Chondrocyte (in vitro differentiated cells): ENCODE measurements at regions not wholly inside any gene's neighbourhood (a gene's known extent, or its start where the extent isn't known, plus 50 kb on each side); places are given as distances from the start of the nearest gene placed in this dataset.

ENCODE experiments used
- DNase-seq: peaks from one replicate; pipeline ENCODE4 v3.0.0; 2021; ENCODE audit warnings: mixed read lengths, low spot score
- H3K27ac Mint-ChIP-seq: one replicate; pipeline ENCODE4 v1.8.0; 2021; ENCODE audit warnings: mild to moderate bottlenecking, moderate library complexity, mixed read lengths; ENCODE audit not compliant: unreplicated experiment
- H3K27me3 Mint-ChIP-seq: 2 replicates; pipeline ENCODE4 v1.8.0; 2021; ENCODE audit warnings: low read depth, mixed read lengths
- H3K36me3 Mint-ChIP-seq: 2 replicates; pipeline ENCODE4 v1.8.0; 2021; ENCODE audit warnings: low read depth, mixed read lengths
- H3K4me1 Mint-ChIP-seq: 2 replicates; pipeline ENCODE4 v1.8.0; 2021; ENCODE audit warnings: low read depth, mild to moderate bottlenecking, mixed read lengths
- H3K4me3 Mint-ChIP-seq: one replicate; pipeline ENCODE4 v1.8.0; 2021; ENCODE audit warnings: mild to moderate bottlenecking, moderate library complexity, mixed read lengths; ENCODE audit not compliant: unreplicated experiment
- H3K9me3 Mint-ChIP-seq: 2 replicates; pipeline ENCODE4 v1.8.0; 2021; ENCODE audit warnings: low read depth, mixed read lengths
- TF ChIP-seq, protein P1 (sequence below): fragments of 200-600 bp; sonication (generic); IDR thresholded peaks from 2 replicates; pipeline ENCODE4 v1.5.0; 2021; ENCODE audit warnings: antibody characterized with exemption, mild to moderate bottlenecking, moderate library complexity

DNA sequence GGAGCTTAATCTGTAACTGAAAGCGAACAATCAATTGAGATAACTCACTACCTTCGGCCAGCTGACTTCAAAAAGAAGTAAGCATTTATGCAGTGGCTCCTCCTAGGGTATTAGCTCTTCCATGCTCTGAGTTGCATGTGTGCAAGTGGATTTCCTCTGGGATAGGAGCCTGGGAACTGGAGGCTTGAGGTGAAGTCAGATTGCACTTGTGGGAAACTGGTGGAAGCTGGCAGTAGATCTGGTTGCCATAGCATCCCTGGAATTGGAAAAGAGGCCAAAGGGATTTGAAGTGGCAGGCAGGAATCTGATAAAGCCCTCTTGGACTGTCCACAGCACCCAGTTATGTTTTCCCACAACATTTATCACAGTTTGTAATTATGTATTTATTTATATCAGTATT lies 50.6 kb upstream of the FMNL2 start:
- Mint-ChIP-seq H3K4me3 (no peak overlapping the region), H3K27ac (no peak overlapping the region), H3K4me1 (no peaks in the 10 kb centered on the region), H3K36me3 (peaks cover under 1% of the 10 kb centered on the region), H3K9me3 (peaks cover 9% of the 10 kb centered on the region), H3K27me3 (peaks cover 22% of the 10 kb centered on the region)
- DNase-seq = no peak
- TF ChIP-seq, protein P1, sequence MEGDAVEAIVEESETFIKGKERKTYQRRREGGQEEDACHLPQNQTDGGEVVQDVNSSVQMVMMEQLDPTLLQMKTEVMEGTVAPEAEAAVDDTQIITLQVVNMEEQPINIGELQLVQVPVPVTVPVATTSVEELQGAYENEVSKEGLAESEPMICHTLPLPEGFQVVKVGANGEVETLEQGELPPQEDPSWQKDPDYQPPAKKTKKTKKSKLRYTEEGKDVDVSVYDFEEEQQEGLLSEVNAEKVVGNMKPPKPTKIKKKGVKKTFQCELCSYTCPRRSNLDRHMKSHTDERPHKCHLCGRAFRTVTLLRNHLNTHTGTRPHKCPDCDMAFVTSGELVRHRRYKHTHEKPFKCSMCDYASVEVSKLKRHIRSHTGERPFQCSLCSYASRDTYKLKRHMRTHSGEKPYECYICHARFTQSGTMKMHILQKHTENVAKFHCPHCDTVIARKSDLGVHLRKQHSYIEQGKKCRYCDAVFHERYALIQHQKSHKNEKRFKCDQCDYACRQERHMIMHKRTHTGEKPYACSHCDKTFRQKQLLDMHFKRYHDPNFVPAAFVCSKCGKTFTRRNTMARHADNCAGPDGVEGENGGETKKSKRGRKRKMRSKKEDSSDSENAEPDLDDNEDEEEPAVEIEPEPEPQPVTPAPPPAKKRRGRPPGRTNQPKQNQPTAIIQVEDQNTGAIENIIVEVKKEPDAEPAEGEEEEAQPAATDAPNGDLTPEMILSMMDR = no peak
